ENCODE measurements at regions not wholly inside any gene's neighbourhood (a gene's known extent, or its start where the extent isn't known, plus 50 kb on each side); places are given as distances from the start of the nearest gene placed in this dataset.

- no peak for TF ChIP-seq FOXM1 (IDR thresholded peaks at IDR 0.05; ENCODE audit: borderline replicate concordance, low read depth)
- TF ChIP-seq EGR1 (IDR thresholded peaks at IDR 0.05): no peak
- no peak for TF ChIP-seq ZBTB7A (IDR thresholded peaks at IDR 0.05; ENCODE audit: low read depth)
- no peak for TF ChIP-seq TCF12 (IDR thresholded peaks at IDR 0.05; ENCODE audit: low read depth)
Observed at GRCh38 chr11:129723761-129724162, 91.9 kb upstream of the TMEM45B start.

GRCh38 chr11:129724866-129725265 is 90.8 kb upstream of the TMEM45B start:
- TF ChIP-seq EP300 (IDR thresholded peaks at IDR 0.05; ENCODE audit: borderline replicate concordance): no peak
- no peak for TF ChIP-seq CREB1 (IDR thresholded peaks at IDR 0.05; ENCODE audit: low read depth)
- TF ChIP-seq EGR1 (IDR thresholded peaks at IDR 0.05): no peak
- TF ChIP-seq ZBTB7A (IDR thresholded peaks at IDR 0.05; ENCODE audit: low read depth): no peak
- no peak for TF ChIP-seq USF1 (IDR thresholded peaks at IDR 0.05)
- TF ChIP-seq RAD21 (IDR thresholded peaks at IDR 0.05; ENCODE audit: low read depth): no peak
- TF ChIP-seq FOXM1 (IDR thresholded peaks at IDR 0.05; ENCODE audit: borderline replicate concordance, low read depth): no peak
- TF ChIP-seq NFIC (IDR thresholded peaks at IDR 0.05): no peak
- TF ChIP-seq TEAD4 (IDR thresholded peaks at IDR 0.05): no peak
- no peak for TF ChIP-seq TCF12 (IDR thresholded peaks at IDR 0.05; ENCODE audit: low read depth)
- TF ChIP-seq TAF1 (IDR thresholded peaks at IDR 0.05; ENCODE audit: low read depth): no peak
- TF ChIP-seq MAX (IDR thresholded peaks at IDR 0.05): no peak
- TF ChIP-seq CEBPB (IDR thresholded peaks at IDR 0.05): no peak
- no peak for TF ChIP-seq REST (IDR thresholded peaks at IDR 0.05; ENCODE audit: low read depth)
- no peak for TF ChIP-seq YY1 (IDR thresholded peaks at IDR 0.05; ENCODE audit: low read depth)

GRCh38 chr11:129726179-129726578 is 89.5 kb upstream of the TMEM45B start:
- no peak for TF ChIP-seq RAD21 (IDR thresholded peaks at IDR 0.05; ENCODE audit: low read depth)
- no peak for TF ChIP-seq FOXM1 (IDR thresholded peaks at IDR 0.05; ENCODE audit: borderline replicate concordance, low read depth)
- no peak for TF ChIP-seq TEAD4 (IDR thresholded peaks at IDR 0.05)
- TF ChIP-seq TAF1 (IDR thresholded peaks at IDR 0.05; ENCODE audit: low read depth): no peak
- no peak for TF ChIP-seq EGR1 (IDR thresholded peaks at IDR 0.05)
- TF ChIP-seq CREB1 (IDR thresholded peaks at IDR 0.05; ENCODE audit: low read depth): no peak
- no peak for TF ChIP-seq REST (IDR thresholded peaks at IDR 0.05; ENCODE audit: low read depth)
- TF ChIP-seq NFIC (IDR thresholded peaks at IDR 0.05): no peak
- no peak for TF ChIP-seq USF1 (IDR thresholded peaks at IDR 0.05)
- no peak for TF ChIP-seq EP300 (IDR thresholded peaks at IDR 0.05; ENCODE audit: borderline replicate concordance)
- no peak for TF ChIP-seq TCF12 (IDR thresholded peaks at IDR 0.05; ENCODE audit: low read depth)
- TF ChIP-seq ZBTB7A (IDR thresholded peaks at IDR 0.05; ENCODE audit: low read depth): no peak
- TF ChIP-seq MAX (IDR thresholded peaks at IDR 0.05): no peak
- no peak for TF ChIP-seq YY1 (IDR thresholded peaks at IDR 0.05; ENCODE audit: low read depth)

- TF ChIP-seq TAF1 (IDR thresholded peaks at IDR 0.05; ENCODE audit: low read depth): no peak
- TF ChIP-seq TCF12 (IDR thresholded peaks at IDR 0.05; ENCODE audit: low read depth): no peak
- no peak for TF ChIP-seq FOXM1 (IDR thresholded peaks at IDR 0.05; ENCODE audit: borderline replicate concordance, low read depth)
Observed at GRCh38 chr11:129728581-129728980, 87.1 kb upstream of the TMEM45B start.

- TF ChIP-seq FOXM1 (IDR thresholded peaks at IDR 0.05; ENCODE audit: borderline replicate concordance, low read depth) (no peak), CEBPB (IDR thresholded peaks at IDR 0.05) (no peak), ZBTB7A (IDR thresholded peaks at IDR 0.05; ENCODE audit: low read depth) (no peak)
Observed at GRCh38 chr11:129729216-129729615, 86.4 kb upstream of the TMEM45B start.

GRCh38 chr11:129729823-129730222 is 85.8 kb upstream of the TMEM45B start:
- TF ChIP-seq RAD21 (IDR thresholded peaks at IDR 0.05; ENCODE audit: low read depth): no peak

GRCh38 chr11:129731316-129731715 is 84.3 kb upstream of the TMEM45B start:
- no peak for TF ChIP-seq TEAD4 (IDR thresholded peaks at IDR 0.05)
- TF ChIP-seq TAF1 (IDR thresholded peaks at IDR 0.05; ENCODE audit: low read depth): no peak
- TF ChIP-seq CREB1 (IDR thresholded peaks at IDR 0.05; ENCODE audit: low read depth): no peak
- no peak for TF ChIP-seq ZBTB7A (IDR thresholded peaks at IDR 0.05; ENCODE audit: low read depth)
- no peak for TF ChIP-seq NFIC (IDR thresholded peaks at IDR 0.05)
- no peak for TF ChIP-seq MAX (IDR thresholded peaks at IDR 0.05)
- no peak for TF ChIP-seq RAD21 (IDR thresholded peaks at IDR 0.05; ENCODE audit: low read depth)
- TF ChIP-seq EP300 (IDR thresholded peaks at IDR 0.05; ENCODE audit: borderline replicate concordance): no peak
- TF ChIP-seq FOXM1 (IDR thresholded peaks at IDR 0.05; ENCODE audit: borderline replicate concordance, low read depth): no peak
- TF ChIP-seq USF1 (IDR thresholded peaks at IDR 0.05): no peak
- no peak for TF ChIP-seq YY1 (IDR thresholded peaks at IDR 0.05; ENCODE audit: low read depth)
- TF ChIP-seq REST (IDR thresholded peaks at IDR 0.05; ENCODE audit: low read depth): no peak
- TF ChIP-seq EGR1 (IDR thresholded peaks at IDR 0.05): no peak

Measured in Ishikawa (cell line).